ENCODE measurements at regions not wholly inside any gene's neighbourhood (a gene's known extent, or its start where the extent isn't known, plus 50 kb on each side); places are given as distances from the start of the nearest gene placed in this dataset.

GRCh38 chr6:91575032-91575431, 988.2 kb upstream of the MAP3K7 start:
- Mint-ChIP-seq H3K4me3 (no peak overlapping the region), H3K9me3 (no peaks in the 10 kb centered on the region), H3K27ac (no peak overlapping the region)

GRCh38 chr6:91573826-91574416, 987.0 kb upstream of the MAP3K7 start:
- no peak overlapping the region for H3K4me3 Mint-ChIP-seq
- H3K36me3 Mint-ChIP-seq (ENCODE audit: low read depth): no peaks in the 10 kb centered on the region
- no peak overlapping the region for H3K27ac Mint-ChIP-seq
- H3K4me1 Mint-ChIP-seq: no peaks in the 10 kb centered on the region
- no peaks in the 10 kb centered on the region for H3K27me3 Mint-ChIP-seq (ENCODE audit: low read depth)
- no peaks in the 10 kb centered on the region for H3K9me3 Mint-ChIP-seq
- TF ChIP-seq CTCF (IDR thresholded peaks at IDR 0.05; ENCODE audit: unreplicated experiment in 3 of 3): no peak

More at GRCh38 chr6:91575032-91575431, 988.2 kb upstream of the MAP3K7 start:
- TF ChIP-seq CTCF (IDR thresholded peaks at IDR 0.05; ENCODE audit: unreplicated experiment in 3 of 3): no peak
- Mint-ChIP-seq H3K4me1 (no peaks in the 10 kb centered on the region), H3K36me3 (ENCODE audit: low read depth) (no peaks in the 10 kb centered on the region), H3K27me3 (ENCODE audit: low read depth) (no peaks in the 10 kb centered on the region)

- Mint-ChIP-seq H3K4me3 (no peak overlapping the region), H3K27me3 (ENCODE audit: low read depth) (no peaks in the 10 kb centered on the region)
These were observed 986.0 kb upstream of the MAP3K7 start for GRCh38 chr6:91572878-91573277.

GRCh38 chr6:91569071-91569470, 982.2 kb upstream of the MAP3K7 start:
- TF ChIP-seq CTCF (IDR thresholded peaks at IDR 0.05; ENCODE audit: unreplicated experiment in 3 of 3): no peak
- H3K36me3 Mint-ChIP-seq (ENCODE audit: low read depth): no peaks in the 10 kb centered on the region
- H3K27ac Mint-ChIP-seq: no peak overlapping the region
- no peak overlapping the region for H3K4me3 Mint-ChIP-seq
- no peaks in the 10 kb centered on the region for H3K27me3 Mint-ChIP-seq (ENCODE audit: low read depth)
- no peaks in the 10 kb centered on the region for H3K9me3 Mint-ChIP-seq
- H3K4me1 Mint-ChIP-seq: no peaks in the 10 kb centered on the region

More at GRCh38 chr6:91572878-91573277, 986.0 kb upstream of the MAP3K7 start:
- Mint-ChIP-seq H3K36me3 (ENCODE audit: low read depth) (no peaks in the 10 kb centered on the region), H3K4me1 (no peaks in the 10 kb centered on the region), H3K27ac (no peak overlapping the region), H3K9me3 (no peaks in the 10 kb centered on the region)
- no peak for TF ChIP-seq CTCF (IDR thresholded peaks at IDR 0.05; ENCODE audit: unreplicated experiment in 3 of 3)

GRCh38 chr6:91566467-91566866, 979.6 kb upstream of the MAP3K7 start:
- no peaks in the 10 kb centered on the region for H3K4me1 Mint-ChIP-seq
- no peak for TF ChIP-seq CTCF (IDR thresholded peaks at IDR 0.05; ENCODE audit: unreplicated experiment in 3 of 3)
- H3K27ac Mint-ChIP-seq: no peak overlapping the region
- no peaks in the 10 kb centered on the region for H3K27me3 Mint-ChIP-seq (ENCODE audit: low read depth)
- no peak overlapping the region for H3K4me3 Mint-ChIP-seq
- H3K9me3 Mint-ChIP-seq: peaks cover 8% of the 10 kb centered on the region
- H3K36me3 Mint-ChIP-seq (ENCODE audit: low read depth): no peaks in the 10 kb centered on the region

GRCh38 chr6:91565207-91565606, 978.3 kb upstream of the MAP3K7 start:
- Mint-ChIP-seq H3K27me3 (ENCODE audit: low read depth) (no peaks in the 10 kb centered on the region), H3K27ac (no peak overlapping the region), H3K36me3 (ENCODE audit: low read depth) (no peaks in the 10 kb centered on the region), H3K4me3 (no peak overlapping the region), H3K9me3 (peaks cover 15% of the 10 kb centered on the region), H3K4me1 (no peaks in the 10 kb centered on the region)
- no peak for TF ChIP-seq CTCF (IDR thresholded peaks at IDR 0.05; ENCODE audit: unreplicated experiment in 3 of 3)

All from nephron (organoid).